Posterior vena cava (tissue), 2 donors: ENCODE measurements at regions not wholly inside any gene's neighbourhood (a gene's known extent, or its start where the extent isn't known, plus 50 kb on each side); places are given as distances from the start of the nearest gene placed in this dataset.

Source experiments
- DNase-seq: peaks from one replicate; pipeline ENCODE4 v3.0.0-alpha.2; 2020; ENCODE audit warnings: low spot score
- intact Hi-C, 2 donors: fragments of 100-400 bp; cut with DNase I; formaldehyde crosslinking; loops; one replicate each; pipeline versions ENCODE4 v1.14.1 to v1.14.2; 2022 to 2023
- donor health status: DM: yes; HTN: yes; CAD: no.
- donor health status: DM: yes; HTN: yes; CAD: no.

GRCh38 chr2:15058015-15058720 lies 425.7 kb downstream of the LRATD1 start:
- intact Hi-C loops = no loop called here
- DNase-seq = no peak

GRCh38 chr2:15058721-15059157 lies 426.2 kb downstream of the LRATD1 start:
- no peak for DNase-seq
- intact Hi-C loops = no loop called here

GRCh38 chr2:15059870-15060512 lies 427.5 kb downstream of the LRATD1 start:
- intact Hi-C loops = loop anchor here in 1 of 2 donors (5.0 kb wide), 1 partner anchor 847 kb away; no protein-coding TSS in a partner anchor
- DNase-seq = no peak

- no peak for DNase-seq
- intact Hi-C loops = loop anchor here in 1 of 2 donors (5.0 kb wide), 1 partner anchor 846 kb away; no protein-coding TSS in a partner anchor
These were observed 428.8 kb downstream of the LRATD1 start for GRCh38 chr2:15061268-15061667.

GRCh38 chr2:15066138-15066537 lies 433.6 kb downstream of the LRATD1 start:
- DNase-seq = no peak
- intact Hi-C loops = no loop called here

GRCh38 chr2:15069149-15069548 lies 436.6 kb downstream of the LRATD1 start:
- intact Hi-C loops = no loop called here
- no peak for DNase-seq

- DNase-seq = no peak
- intact Hi-C loops = no loop called here
These were observed 440.3 kb downstream of the LRATD1 start for GRCh38 chr2:15072836-15073235.

- intact Hi-C loops = no loop called here
- no peak for DNase-seq
These were observed 441.1 kb downstream of the LRATD1 start for GRCh38 chr2:15073664-15074063.

GRCh38 chr2:15074319-15074718 lies 441.8 kb downstream of the LRATD1 start:
- intact Hi-C loops = no loop called here
- no peak for DNase-seq

GRCh38 chr2:15074751-15075700 lies 442.5 kb downstream of the LRATD1 start:
- DNase-seq = no peak
- intact Hi-C loops = no loop called here

GRCh38 chr2:15076668-15077067 lies 444.2 kb downstream of the LRATD1 start:
- intact Hi-C loops = no loop called here
- no peak for DNase-seq

GRCh38 chr2:15081356-15081755 lies 448.8 kb downstream of the LRATD1 start:
- DNase-seq = no peak
- intact Hi-C loops = no loop called here

- intact Hi-C loops = no loop called here
- no peak for DNase-seq
These were observed 449.9 kb downstream of the LRATD1 start for GRCh38 chr2:15082105-15083058.

- DNase-seq = no peak
- intact Hi-C loops = no loop called here
These were observed 452.4 kb downstream of the LRATD1 start for GRCh38 chr2:15084826-15085489.

- DNase-seq = no peak
- intact Hi-C loops = no loop called here
These were observed 459.7 kb downstream of the LRATD1 start for GRCh38 chr2:15092181-15092580.

GRCh38 chr2:15092691-15093090 lies 460.2 kb downstream of the LRATD1 start:
- no peak for DNase-seq
- intact Hi-C loops = no loop called here

- DNase-seq = no peak
- intact Hi-C loops = no loop called here
These were observed 461.6 kb downstream of the LRATD1 start for GRCh38 chr2:15094161-15094560.

GRCh38 chr2:15096873-15097272 lies 464.3 kb downstream of the NBAS start:
- intact Hi-C loops = no loop called here

More at GRCh38 chr2:15096873-15097272, 464.3 kb downstream of the NBAS start:
- DNase-seq = no peak
